Pulmonary artery endothelial cell (primary cell): ENCODE measurements at regions not wholly inside any gene's neighbourhood (a gene's known extent, or its start where the extent isn't known, plus 50 kb on each side); places are given as distances from the start of the nearest gene placed in this dataset.
"Not testable (repeated sequence)": the region's sequence is repeated elsewhere in the genome, so short reads cannot be mapped to it uniquely, and the experiment has no call there.

Experiments
- DNase-seq: peaks from one replicate; pipeline ENCODE4 v3.0.0-alpha.2; 2011; ENCODE audit warnings: low read depth, low spot score

DNA sequence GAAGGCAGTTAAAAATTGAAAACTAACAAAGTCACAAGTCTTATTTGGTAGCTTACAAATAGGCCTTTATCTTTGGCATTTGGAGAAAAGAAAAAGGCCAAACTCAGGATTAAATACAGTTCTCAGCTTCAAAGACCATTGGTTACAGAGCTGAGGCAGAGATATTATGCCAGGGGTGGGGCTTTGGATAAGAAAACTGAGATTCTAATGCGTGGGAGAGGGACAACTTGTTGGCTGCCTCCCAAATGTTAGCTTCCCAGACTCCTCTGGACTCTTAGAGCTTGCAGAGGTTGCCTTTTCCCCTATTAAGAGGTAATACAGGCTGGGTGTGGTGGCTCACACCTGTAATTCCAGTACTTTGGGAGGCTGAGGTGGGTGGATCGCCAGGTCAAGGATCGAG is 231.8 kb downstream of the SQOR start:
- no peak for DNase-seq

DNA sequence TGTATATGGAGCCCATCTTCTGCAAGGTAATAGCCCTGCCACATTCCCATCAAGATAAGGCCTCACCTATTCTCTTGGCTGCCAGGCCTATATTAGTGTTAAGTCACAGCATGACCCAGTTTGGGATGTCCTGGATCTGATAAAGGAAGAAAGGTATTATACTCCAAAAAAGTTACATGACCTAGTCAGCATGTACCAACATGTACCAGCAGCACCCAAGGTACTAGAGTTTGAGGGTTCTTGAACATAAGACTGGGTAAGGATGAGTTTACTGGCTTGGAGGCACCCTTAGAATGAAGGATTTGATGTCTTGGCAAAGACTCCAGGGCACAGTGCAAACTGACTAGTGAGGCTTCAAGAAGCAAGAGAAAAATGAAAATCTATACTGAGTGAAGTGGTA is 232.5 kb downstream of the SQOR start:
- no peak for DNase-seq

DNA sequence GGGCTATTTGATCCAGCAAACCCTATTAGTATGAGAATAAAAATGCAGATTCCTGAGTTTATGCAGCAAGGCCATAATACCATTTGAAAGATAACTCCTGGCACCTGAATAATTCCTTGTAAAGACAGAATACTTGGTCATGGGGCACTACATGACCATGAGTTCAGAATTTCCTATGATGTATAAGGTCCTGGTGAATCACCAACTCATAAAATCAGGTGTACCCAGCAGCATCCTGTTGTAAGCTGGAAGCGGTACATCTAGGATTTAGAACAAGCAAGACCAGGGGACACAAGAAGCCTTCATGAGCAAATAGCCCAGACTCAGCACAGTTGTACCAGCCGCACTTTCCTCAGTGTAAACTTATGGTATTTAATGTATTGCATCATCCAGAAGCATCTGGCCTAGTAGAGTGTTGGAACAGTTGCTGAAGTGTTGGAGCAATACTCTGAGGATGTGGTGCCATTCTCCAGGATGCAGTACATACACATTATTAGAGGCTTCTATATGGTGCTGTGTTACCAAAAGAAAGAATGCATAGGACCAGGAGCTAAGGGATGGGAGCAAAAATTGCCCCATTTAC is 233.4 kb downstream of the SQOR start:
- no peak for DNase-seq

DNA sequence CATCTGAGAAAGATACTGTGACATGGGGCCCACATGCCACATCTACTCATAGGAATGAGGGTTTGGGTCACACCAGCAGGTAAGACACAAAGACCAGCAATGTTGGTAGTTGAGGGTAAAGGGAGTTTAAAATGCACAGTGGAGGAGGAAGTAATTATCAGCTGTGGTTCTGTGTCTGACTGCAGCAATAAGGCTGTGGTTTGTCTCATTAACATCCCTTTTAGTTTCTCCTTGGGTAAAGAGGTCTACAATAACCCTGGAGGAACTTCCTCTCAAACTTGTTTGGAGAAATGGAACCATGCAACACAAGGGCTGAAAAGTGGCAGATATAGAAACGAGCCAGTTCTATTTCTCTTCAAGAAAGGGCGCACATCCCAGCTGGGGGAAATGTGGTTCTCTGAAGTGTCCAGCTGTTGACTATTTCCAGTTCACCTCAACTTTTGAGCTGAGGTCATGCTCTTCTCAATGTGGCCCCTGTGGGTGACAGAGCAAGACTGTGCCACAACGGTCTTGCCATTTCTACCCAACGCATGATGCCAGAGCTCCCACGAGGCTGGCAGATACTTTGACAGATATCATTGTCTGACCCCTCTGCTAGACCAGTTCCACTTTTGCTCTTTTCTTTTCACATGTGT is 234.3 kb downstream of the SQOR start:
- DNase-seq: no peak

DNA sequence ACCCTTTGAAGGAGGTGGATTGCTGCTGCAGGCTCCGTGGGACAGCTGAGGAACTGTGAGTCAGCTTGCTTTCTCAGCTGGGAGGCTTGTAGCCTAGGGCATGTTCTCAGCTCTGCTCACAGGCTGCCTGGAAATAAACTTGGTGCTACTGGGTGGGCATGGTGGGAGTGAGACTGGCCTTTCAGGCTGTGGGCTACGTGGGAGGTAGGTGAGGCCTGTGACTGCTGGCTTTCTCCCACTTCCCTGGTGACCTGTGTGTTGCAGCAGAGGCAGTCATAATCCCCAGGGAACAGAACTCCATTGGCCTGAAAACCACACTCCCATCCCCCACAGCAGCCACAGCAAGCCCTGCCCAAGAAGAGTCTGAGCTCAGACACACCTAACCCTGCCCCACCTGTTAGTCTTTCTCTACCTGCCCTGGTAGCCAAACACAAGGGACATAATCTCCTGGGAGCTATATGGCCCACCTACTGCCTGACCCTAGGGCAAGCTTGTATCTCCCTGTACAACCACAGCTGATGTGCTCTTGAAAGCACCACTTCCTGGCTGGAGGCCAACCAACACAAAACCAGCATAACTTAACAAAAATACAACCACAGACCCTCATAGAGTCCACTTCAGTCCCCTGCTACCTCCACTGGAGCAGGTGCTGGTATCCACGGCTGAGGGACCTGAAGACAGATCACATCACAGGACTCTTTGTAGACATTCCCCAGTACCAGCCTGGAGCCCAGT is 236.5 kb downstream of the SQOR start:
- DNase-seq: peak; percentile 32

DNA sequence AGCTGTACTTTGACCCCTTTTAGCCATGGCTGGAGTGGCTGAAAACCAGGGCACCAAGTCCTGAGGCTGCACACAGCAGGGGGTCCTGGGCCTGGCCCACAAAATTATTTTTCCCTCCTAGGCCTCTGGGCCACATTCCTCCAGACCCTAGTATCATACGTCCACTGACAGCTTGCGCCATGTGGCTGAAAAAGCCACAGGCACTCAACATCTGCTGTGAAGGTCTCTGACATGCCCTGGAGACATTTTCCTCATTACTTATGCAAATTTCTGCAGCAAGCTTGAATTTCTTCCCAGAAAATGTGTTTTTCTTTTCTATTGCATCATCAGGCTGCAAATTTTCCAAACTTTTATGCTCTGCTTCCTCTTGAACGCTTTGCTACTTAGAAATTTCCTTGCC is 239.0 kb downstream of the SQOR start:
- no peak for DNase-seq

DNA sequence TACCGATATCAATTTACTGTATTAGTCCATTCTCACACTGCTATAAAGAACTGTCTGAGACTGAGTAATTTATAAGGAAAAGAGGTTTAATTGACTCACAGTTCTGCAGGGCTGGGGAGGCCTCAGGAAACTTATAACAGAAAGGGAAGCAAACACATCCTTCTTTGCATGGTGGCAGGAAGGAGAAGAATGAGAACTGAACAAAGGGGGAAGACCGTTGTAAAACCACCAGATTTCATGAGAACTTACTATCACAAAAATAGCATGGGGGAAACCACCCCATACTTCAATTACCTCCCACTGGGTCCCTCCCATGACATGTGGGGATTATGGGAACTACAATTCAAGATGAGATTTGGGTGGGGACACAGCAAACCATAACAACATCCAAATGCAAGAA is 239.7 kb downstream of the SQOR start:
- DNase-seq: not testable (repeated sequence)

DNA sequence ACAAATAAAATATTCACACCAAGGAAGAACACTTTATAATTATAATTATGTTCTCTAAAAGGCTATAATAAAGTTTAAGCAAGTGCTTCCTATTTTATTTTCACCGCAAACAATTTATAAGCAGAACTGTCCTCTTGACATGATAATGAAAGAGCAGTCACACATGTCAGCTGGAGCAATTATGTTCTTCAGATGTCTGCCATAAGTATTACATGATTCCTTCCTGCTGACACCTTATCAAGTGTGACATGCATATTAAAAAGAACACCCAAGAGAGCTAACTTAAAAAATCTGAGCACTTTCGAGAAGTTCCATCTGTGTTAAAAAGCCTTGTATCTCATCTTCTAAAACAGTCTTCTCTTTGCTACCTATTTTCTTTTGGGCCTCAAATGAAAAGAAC is 249.5 kb downstream of the SQOR start:
- DNase-seq: no peak

DNA sequence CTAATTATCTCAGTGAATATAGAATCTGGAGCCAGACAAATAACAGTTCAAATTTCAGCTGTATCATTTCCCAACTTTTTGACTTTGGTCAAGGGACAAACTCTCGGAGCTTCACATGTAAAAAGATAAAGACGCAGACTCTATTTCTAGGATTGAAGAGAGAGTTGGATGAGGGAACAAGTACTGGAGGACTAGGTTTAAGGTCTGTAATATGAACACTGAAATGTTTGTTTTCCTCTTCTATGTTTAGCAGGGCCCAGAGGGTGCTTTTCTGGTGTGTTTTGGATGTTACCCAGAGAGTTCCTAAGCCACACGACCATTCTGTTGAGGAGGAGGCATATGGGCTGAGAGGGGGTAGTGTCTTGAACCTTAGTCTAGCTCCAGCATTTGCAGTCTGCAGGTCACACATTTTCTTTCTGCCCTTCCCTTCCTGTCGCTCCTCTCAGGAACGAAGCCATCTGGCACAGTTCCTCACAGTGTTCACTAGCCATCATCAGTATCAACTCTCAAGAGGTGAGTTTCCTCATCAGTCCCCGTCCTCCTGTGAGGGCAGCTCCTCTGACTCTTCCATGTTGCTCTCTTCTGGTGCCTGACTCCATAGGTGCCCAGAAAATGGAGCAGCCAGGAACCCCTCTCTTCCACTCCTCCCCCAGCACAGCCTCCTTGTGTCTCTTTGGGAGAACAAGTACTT is 250.1 kb downstream of the SQOR start:
- DNase-seq: no peak

DNA sequence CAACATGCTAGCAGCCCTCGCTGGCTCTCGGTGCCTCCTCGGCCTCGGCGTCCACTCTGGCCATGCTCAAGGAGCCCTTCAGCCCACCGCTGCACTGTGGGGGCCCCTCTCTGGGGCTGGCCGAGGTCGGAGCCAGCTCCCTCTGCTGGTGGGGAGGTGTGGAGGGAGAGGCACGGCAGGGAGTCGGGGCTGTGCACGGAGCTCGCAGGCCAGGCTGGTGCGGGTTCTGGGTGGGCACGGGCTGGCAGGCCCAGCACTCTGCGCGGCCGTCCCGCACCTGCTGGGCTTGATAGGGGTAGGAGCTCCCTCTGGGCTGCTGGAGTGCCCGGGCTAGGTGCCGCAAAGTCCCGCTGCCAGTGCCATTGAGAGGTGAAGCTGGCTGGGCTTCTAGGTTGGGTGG is 251.0 kb downstream of the SQOR start:
- no peak for DNase-seq

DNA sequence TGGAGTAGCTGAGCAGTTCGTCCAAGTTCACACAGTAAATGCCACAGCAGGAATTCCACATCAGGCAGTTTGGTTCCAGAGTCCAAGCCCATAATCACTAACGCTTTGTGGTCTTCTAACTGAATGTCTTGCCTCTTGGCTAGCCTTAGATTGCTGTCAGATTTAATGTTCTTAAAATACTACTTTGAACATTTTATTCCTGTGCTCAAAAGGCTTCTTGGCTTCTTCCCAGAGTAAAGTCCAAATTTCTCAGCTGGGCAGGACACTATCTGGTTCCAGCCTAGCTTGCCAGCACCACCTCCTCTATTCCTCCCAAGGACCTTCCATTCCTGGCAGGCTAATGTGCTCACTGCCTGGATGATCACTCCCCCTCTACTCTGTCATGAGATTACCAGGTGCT is 256.9 kb downstream of the SQOR start:
- no peak for DNase-seq

DNA sequence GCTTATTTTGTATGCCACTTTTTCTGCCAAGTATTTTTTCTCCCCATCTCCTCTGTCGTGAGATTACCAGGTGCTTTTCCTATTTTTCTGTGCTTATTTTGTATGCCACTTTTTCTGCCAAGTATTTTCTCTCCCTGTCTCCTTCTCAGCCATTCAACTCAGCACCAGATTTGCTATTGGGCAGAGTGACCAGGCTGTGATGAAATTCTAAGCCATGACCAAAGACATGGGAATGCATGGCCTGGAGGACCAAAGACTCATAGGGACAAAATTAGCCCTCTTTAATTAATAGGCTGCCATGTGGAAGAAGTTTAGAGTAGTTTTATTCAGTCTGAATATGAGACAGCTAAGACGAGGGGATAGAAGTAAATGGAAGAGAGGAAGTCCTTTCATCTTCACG is 257.4 kb downstream of the SQOR start:
- no peak for DNase-seq

DNA sequence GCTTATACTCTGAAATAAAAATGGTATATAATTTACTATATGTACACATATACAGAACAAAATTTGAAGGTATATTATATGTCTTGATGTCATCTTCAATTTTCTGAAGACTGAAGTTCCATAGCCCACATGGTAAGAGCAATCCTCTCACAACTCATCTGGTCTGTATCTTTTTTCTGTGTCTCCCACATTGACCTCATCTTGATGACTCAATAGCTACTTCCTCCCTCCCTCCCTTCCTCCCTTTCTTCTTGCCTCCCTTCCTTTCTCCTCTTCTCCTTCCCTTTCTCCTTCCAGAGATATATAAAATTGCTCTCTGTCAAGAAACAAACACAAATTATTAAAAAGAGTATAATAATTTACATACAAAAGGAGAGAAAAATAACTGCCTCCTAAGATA is 268.5 kb downstream of the SQOR start:
- DNase-seq: no peak

DNA sequence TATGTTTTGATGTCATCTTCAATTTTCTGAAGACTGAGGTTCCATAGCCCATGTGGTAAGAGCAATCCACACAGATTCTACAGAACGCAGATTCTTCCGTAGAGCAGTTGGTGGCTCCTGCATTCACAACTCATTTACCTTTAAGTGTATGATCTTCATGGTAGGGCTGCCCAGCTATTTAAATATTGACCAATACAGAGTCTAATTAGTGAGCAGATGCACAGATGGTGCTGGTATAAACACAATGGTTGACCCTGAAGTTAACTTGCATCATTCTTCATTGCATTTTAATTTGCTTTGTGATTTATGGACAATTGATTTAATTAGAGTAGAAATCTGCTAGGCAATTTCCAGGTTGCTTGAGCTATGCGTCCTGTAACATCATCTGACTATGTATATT is 269.2 kb downstream of the SQOR start:
- no peak for DNase-seq

DNA sequence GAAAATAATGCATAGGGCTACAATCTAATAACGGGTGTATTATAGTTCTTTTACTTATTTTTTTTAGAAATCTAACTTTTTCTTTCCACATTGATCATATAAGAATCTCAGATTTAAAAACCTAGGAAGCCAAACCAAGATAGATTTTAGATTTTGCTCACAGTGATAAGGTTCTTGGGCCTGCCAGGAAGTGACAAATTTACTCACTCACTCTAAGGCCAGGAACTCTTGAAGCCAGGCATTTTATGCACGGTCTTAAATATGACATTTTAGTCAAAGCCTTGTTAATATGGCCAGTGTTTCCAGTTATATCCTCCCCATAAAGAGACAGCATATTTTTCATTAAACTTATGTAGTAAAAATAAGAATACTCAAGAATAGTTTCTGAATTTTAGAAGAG is 271.4 kb downstream of the SQOR start:
- DNase-seq: peak; percentile 19

DNA sequence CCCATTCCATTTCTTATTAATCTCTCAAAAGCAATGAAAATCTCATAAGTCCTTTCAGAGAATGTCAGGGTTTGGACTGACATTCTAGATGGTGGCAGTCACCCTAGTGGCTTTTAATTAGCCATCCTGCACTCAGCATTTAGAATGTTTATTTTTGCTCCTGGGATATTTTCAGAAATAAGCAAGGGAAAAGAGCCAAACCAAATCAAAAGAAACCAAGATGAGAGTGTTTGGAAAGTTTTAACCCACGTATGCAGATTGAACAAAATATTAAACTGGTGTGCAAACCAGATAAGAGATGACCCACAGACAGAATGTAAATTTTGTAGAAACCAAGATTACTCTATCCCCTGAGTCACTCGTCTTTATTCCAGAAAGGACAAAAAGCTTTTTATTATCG is 275.8 kb downstream of the SQOR start:
- no peak for DNase-seq

DNA sequence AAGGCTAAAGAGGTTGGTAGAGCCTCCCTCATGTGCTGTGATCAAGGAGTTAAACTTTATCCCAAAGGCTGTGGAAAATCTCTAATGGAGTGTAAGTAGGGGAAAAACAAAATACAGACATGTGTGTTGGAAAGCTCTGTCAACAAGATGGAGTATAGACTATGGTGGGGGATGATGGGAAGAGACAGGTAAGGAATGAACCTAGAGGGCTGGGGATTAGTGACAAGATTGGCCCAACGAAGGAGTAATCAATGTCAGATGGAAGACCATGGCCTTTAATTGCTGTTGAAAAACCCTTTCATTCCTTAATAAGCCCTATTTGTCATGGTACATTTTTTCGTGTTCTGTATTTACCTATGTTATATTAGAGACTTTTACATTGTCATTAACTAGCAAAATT is 278.6 kb downstream of the SQOR start:
- DNase-seq: no peak

DNA sequence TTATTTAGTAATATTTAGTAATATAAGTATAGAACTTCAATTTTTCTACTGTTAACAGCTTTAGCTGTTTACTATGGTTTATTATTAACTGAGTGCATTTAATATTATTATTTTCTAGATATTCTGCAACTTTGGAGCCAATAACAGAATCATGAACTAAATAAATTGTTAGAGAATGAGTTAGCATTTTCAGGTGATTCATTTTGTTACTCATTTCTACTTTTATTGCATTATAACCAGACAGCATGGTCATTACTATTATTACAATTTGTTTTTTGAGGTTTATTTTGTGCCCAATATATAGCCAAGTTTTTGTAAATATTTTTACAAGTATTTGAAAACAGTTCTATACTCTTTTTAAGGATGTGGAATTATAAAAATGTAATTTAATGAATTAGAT is 279.6 kb downstream of the SQOR start:
- no peak for DNase-seq

DNA sequence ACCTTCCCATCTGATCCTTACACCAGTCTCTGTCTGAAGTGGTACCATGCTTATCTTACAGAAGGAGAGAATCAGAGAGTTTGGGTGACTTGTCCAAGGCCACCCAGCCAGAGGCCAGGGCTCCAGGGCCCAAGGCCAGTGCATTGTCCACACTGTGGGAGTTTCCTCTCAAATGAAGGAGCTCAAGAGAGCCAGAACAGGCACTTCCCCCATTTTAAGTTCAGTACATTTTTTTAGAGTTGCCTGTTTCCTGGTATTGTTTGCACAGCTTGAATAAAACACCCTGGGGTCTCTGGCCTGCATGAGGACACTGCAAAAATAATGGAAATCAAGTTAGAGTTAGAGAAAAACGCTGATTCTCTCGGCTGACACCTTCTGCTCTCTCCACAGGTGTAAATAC is 284.0 kb downstream of the SQOR start:
- DNase-seq: peak; percentile 85

DNA sequence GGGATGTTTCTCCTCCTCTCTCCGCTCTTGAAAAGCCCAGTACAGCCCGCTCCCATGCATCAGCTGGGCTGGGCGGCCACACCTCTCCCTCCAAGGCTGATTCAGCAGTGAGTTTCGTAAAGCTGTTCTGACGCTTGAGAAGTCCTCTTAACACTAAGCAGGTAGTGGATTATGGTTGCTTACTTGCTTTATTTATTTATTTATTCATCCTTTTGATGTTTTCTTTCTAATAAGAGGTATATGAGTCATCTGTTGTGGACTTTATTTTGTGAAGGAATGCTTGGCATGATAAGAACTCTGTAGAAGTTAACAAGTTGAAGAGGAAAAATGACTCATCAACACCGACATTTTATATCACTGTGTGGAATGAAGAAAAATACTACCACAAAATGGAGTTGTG is 285.0 kb downstream of the SQOR start:
- peak; percentile 91 for DNase-seq

DNA sequence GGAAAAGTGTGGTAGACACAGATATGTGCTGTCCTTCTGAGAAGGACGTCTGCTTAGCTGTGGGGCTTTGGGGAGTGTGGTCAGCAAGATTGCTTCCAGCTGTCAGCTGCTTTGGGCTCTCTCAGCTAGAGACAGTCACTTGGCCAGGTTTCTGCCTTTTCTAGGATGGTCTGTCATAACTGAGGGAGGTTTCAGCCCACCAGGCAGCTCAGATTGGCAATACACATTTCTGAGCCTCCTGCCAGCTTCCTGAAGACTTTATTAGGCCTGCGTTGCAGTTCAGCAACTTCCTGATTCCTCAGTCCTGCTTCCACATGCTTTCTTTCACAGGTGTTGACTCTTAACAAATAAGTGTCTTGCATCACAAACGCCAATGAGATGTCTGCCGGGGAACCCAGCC is 286.5 kb downstream of the SQOR start:
- DNase-seq: no peak

DNA sequence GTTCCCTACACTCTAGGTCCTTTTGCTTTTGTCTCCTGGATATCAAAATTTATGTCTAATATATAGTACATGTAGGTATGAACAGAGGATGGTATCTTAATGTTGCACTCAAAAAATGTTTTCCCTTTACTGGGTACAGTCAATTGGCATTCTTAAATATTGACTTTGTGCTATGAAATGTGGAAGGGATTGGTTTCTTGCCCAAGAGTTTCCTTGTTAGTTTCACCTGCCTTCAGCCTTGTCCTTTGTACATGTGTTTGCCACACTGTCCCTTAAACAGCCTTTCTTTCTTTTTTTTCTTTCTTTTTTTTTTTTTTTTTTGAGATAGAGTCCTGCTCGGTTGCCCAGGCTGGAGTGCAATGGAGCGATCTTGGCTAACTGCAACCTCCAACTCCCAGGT is 287.1 kb downstream of the SQOR start:
- DNase-seq: no peak

DNA sequence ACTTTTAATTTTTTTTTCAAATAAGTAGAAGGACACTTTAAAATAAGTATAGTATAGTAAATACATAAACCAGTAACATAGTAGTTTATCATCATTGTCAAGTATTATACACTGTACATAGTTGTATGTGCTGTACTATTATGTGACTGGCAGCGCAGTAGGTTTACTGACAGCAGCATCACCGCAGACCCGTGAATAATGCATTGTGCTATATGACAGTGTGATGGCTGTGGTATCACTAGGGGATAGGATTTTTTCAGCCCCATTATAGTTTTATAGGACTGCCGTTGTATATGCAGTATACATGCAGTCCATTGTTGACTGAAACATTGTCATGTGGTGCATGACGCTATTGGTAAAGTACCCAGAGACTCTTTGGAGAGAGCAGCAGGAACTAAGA is 306.5 kb downstream of the SQOR start:
- no peak for DNase-seq
